ENCODE measurements at regions not wholly inside any gene's neighbourhood (a gene's known extent, or its start where the extent isn't known, plus 50 kb on each side); places are given as distances from the start of the nearest gene placed in this dataset.

- TF ChIP-seq CTCF (IDR thresholded peaks at IDR 0.05; ENCODE audit: poor library complexity, severe bottlenecking) (no peak), TAF1 (IDR thresholded peaks at IDR 0.05; ENCODE audit: low read depth) (no peak)
Measured at GRCh38 chr6:102799051-102799450, 1405.5 kb downstream of the GRIK2 start.
